ENCODE measurements at regions not wholly inside any gene's neighbourhood (a gene's known extent, or its start where the extent isn't known, plus 50 kb on each side); places are given as distances from the start of the nearest gene placed in this dataset.

DNA sequence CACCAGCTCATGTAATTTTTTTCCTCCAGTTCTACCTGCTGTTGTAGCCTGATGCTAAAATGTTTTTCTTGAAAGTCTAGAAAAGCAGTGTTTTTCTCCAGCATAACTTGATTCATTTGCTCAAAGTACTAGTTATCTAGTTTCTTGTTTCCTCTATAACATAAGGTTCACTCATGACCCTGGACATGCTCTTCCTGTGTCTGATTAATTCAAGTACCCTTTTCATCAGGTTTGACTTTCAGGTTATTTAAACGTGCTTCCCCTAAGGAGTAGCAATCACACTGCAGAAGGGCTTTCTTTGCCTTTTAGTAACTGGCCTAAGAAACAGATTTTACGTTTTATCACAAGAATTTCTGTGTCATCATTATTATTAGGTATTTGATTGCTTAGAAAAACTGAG, 66.8 kb upstream of the EGFL6 start:
- no peak for DNase-seq (ENCODE audit: low read depth)
- H3K4me3 ChIP-seq (ENCODE audit: low read depth, low read length) = no peak overlapping the region
- TF ChIP-seq, protein P1, sequence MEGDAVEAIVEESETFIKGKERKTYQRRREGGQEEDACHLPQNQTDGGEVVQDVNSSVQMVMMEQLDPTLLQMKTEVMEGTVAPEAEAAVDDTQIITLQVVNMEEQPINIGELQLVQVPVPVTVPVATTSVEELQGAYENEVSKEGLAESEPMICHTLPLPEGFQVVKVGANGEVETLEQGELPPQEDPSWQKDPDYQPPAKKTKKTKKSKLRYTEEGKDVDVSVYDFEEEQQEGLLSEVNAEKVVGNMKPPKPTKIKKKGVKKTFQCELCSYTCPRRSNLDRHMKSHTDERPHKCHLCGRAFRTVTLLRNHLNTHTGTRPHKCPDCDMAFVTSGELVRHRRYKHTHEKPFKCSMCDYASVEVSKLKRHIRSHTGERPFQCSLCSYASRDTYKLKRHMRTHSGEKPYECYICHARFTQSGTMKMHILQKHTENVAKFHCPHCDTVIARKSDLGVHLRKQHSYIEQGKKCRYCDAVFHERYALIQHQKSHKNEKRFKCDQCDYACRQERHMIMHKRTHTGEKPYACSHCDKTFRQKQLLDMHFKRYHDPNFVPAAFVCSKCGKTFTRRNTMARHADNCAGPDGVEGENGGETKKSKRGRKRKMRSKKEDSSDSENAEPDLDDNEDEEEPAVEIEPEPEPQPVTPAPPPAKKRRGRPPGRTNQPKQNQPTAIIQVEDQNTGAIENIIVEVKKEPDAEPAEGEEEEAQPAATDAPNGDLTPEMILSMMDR (IDR thresholded peaks at IDR 0.05; ENCODE audit: insufficient read depth, low read depth, low read length) = no peak

DNA sequence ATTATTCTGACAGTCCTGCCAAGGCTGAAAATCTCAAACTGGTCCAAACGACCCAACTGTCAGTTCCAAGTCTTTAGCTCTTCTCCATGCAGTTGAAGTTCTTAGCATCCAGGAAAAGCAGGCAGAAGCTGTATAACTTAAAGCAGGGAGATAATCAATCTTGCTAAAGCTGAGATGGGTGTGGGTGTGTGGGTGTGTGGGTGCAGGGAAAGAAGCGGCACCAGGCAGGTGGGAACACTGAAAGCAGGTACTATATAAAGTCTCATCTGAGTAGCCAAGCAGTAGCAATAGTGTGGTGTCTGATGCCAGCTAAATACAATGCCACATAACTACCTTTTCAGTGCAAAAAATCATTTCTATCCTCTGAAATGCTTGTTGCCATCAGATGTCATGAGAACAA, 69.7 kb upstream of the EGFL6 start:
- TF ChIP-seq, protein P1 (IDR thresholded peaks at IDR 0.05; ENCODE audit: insufficient read depth, low read depth, low read length) = no peak

DNA sequence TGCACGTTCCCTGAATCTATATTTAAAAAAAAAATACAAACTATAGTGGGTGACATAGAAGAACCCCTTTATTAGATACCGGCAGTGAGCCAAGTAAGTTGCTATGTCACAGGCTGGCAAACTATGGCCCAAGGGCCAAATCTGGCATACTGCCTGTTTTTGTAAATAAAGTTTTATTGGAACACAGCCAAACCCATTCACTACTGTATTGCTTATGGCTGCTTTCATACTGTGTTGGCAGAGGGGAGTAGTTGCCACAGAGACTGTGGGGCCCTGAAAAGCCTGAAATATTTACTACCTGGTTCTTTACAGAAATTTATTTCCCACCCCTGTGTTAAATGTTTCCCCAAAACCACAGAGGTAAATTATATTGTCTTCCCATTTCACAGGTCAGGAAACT, 71.2 kb upstream of the EGFL6 start:
- no peak for DNase-seq (ENCODE audit: low read depth)
- no peak overlapping the region for H3K4me3 ChIP-seq (ENCODE audit: low read depth, low read length)
- TF ChIP-seq, protein P1 (IDR thresholded peaks at IDR 0.05; ENCODE audit: insufficient read depth, low read depth, low read length) = no peak

More for the DNA sequence above, 69.7 kb upstream of the EGFL6 start:
- H3K4me3 ChIP-seq (ENCODE audit: low read depth, low read length) = no peak overlapping the region
- no peak for DNase-seq (ENCODE audit: low read depth)

- TF ChIP-seq, protein P1 (IDR thresholded peaks at IDR 0.05; ENCODE audit: insufficient read depth, low read depth, low read length) = no peak
- no peak for DNase-seq (ENCODE audit: low read depth)
- no peak overlapping the region for H3K4me3 ChIP-seq (ENCODE audit: low read depth, low read length)
These were observed 74.2 kb upstream of the EGFL6 start for GRCh38 chrX:13495232-13495631.

GRCh38 chrX:13494562-13494961, 74.8 kb upstream of the EGFL6 start:
- no peak overlapping the region for H3K4me3 ChIP-seq (ENCODE audit: low read depth, low read length)

GRCh38 chrX:13493659-13494058, 75.7 kb upstream of the EGFL6 start:
- no peak for DNase-seq (ENCODE audit: low read depth)
- TF ChIP-seq, protein P1 (IDR thresholded peaks at IDR 0.05; ENCODE audit: insufficient read depth, low read depth, low read length) = no peak
- H3K4me3 ChIP-seq (ENCODE audit: low read depth, low read length) = no peak overlapping the region

More at GRCh38 chrX:13494562-13494961, 74.8 kb upstream of the EGFL6 start:
- TF ChIP-seq, protein P1 (IDR thresholded peaks at IDR 0.05; ENCODE audit: insufficient read depth, low read depth, low read length) = no peak
- no peak for DNase-seq (ENCODE audit: low read depth)

DNA sequence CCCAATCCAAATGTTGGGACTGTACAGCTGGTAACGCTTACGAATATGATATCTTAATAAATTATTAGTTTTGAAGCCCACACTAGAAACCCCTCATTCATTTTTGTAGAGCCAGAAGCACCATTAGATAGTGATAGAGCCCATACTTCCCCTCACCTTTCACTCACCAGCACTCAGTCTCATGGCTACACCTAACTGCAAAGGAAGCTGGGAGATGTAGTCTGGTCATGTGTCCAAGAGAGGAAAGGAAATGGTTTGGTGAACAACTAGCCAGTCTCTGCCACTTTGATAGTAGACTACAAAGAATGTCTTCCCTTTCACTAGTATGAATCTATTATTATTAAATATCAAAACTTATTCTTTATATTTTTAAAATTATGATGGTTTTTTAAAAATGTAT, 77.1 kb upstream of the EGFL6 start:
- no peak for DNase-seq (ENCODE audit: low read depth)
- TF ChIP-seq, protein P1 (IDR thresholded peaks at IDR 0.05; ENCODE audit: insufficient read depth, low read depth, low read length) = no peak
- no peak overlapping the region for H3K4me3 ChIP-seq (ENCODE audit: low read depth, low read length)

Measured in fibroblast of villous mesenchyme (primary cell).